Aorta (tissue), 5 donors: ENCODE measurements at regions not wholly inside any gene's neighbourhood (a gene's known extent, or its start where the extent isn't known, plus 50 kb on each side); places are given as distances from the start of the nearest gene placed in this dataset.
"Not testable (repeated sequence)": the region's sequence is repeated elsewhere in the genome, so short reads cannot be mapped to it uniquely, and the experiment has no call there.

Experiments used
- ATAC-seq: fragments of 200-7000 bp; cut with Tn5 transposase; one replicate; pipeline ENCODE4 v1.9.1; 2022; ENCODE audit warnings: moderate library complexity; ENCODE audit not compliant: low FRiP score
- DNase-seq, 2 donors: peaks; one replicate each; pipeline ENCODE4 v3.0.0-alpha.2; 2020
- H3K27ac ChIP-seq, 2 donors: one replicate each; pipeline ENCODE4 v1.5.1; 2013; ENCODE audit warnings: low read length in 2 of 2, mild to moderate bottlenecking in 2 of 2, moderate library complexity in 2 of 2, control low read depth in 1 of 2, inconsistent platforms in 1 of 2, low read depth in 1 of 2
- H3K27me3 ChIP-seq, 2 donors: one replicate each; pipeline ENCODE4 v1.6.1; 2013; ENCODE audit warnings: control low read depth in 1 of 2, low read length in 1 of 2, mild to moderate bottlenecking in 1 of 2, moderate library complexity in 1 of 2; ENCODE audit not compliant: insufficient read depth in 2 of 2, control insufficient read depth in 1 of 2
- H3K36me3 ChIP-seq, 2 donors: one replicate each; pipeline ENCODE4 v1.6.1; 2013; ENCODE audit warnings: control low read depth in 1 of 2, low read length in 1 of 2, mild to moderate bottlenecking in 1 of 2; ENCODE audit not compliant: insufficient read depth in 2 of 2, control insufficient read depth in 1 of 2
- H3K4me1 ChIP-seq, 2 donors: one replicate each; pipeline ENCODE4 v1.6.1; 2013; ENCODE audit warnings: low read length in 2 of 2, control low read depth in 1 of 2, mild to moderate bottlenecking in 1 of 2, moderate library complexity in 1 of 2; ENCODE audit not compliant: insufficient read depth in 2 of 2, control insufficient read depth in 1 of 2
- H3K4me3 ChIP-seq, 2 donors: one replicate each; pipeline ENCODE4 v1.5.1; 2013; ENCODE audit warnings: low read length in 2 of 2, control low read depth in 1 of 2, mild to moderate bottlenecking in 1 of 2
- H3K9me3 ChIP-seq: one replicate; pipeline ENCODE4 v1.6.1; 2013; ENCODE audit warnings: mild to moderate bottlenecking, low read length; ENCODE audit not compliant: control insufficient read depth
- WGBS, 2 donors: extraction: QIAGEN DNeasy Blood & Tissue Kit; methylation state at CpG; one replicate each; pipeline ENCODE4 v1.1.7; 2013; 5-methylcytosine and 5-hydroxymethylcytosine counted together
- intact Hi-C, 2 donors: fragments of 100-400 bp; cut with DNase I; formaldehyde crosslinking; loops; one replicate each; pipeline versions ENCODE4 v1.14.2 to v1.15.0; 2022
- donor health status: healthy with polysubstance abuse.
- donor health status: Bipolar disorder and iron deficiency.
- donor health status: DM: no; HTN: no; CAD: no.
- donor health status: DM: no; HTN: no; CAD: no.
- donor health status: DM: yes; HTN: yes; CAD: no.

DNA sequence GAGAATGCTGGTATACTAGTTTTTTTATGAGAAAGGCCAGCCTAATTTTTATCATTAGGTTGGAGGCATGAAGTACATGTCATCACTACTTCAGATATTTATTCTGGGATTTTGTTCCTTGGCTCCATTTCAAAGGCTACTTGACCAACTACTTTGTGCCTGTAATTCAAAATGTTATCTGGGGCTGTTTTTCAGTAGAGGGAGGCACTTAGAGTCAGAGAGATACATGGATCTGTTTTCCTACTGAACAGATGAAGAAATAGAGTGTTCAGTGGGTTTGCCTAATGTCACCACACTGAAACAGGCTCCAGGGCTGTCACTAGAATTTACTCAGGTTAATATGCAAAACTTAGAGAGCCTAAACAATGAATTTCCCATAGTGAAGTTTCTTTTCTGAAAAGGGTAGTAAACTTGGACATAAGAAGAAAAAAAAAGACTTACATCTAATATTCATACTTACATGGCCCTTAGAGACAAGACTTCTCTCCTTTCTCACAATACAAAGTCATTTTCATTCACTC lies 127.3 kb upstream of the ITGB1 start:
- no peaks in the 10 kb centered on the region for H3K4me1 ChIP-seq
- intact Hi-C loops = no loop called here
- no peak overlapping the region for H3K4me3 ChIP-seq
- DNase-seq (no peak), ATAC-seq (no peak)
- H3K36me3 ChIP-seq = no peaks in the 10 kb centered on the region
- H3K27ac ChIP-seq = no peak overlapping the region
- no peaks in the 10 kb centered on the region for H3K27me3 ChIP-seq
- H3K9me3 ChIP-seq = peaks cover 1% of the 10 kb centered on the region

DNA sequence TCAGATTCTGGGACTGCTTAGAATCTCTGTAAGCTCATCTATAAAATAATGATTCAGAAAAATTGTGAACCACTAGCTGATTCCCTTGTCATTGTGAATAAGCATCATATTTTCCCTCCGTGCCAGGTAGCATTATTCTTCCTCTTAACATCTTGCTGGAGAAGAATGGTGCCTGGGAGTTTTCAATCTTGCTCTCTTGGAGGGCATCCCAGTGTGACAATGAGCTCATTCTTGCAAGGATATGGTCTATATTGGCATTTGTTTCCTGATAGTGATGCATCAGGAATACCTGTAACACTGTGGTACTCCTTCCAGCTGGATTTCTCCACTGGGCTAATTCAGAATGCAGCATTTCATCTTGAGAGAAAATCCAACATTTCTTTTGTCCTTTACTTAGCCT lies 126.4 kb upstream of the ITGB1 start:
- Histone ChIP-seq H3K4me1 (no peaks in the 10 kb centered on the region), H3K36me3 (no peaks in the 10 kb centered on the region), H3K27ac (no peak overlapping the region), H3K27me3 (no peaks in the 10 kb centered on the region), H3K4me3 (no peak overlapping the region), H3K9me3 (peaks cover under 1% of the 10 kb centered on the region)
- intact Hi-C loops = no loop called here
- WGBS, 2 donors = 91 to 95% methylated on average over 1 of the region's 1 CpG
- ATAC-seq = no peak
- no peak for DNase-seq

DNA sequence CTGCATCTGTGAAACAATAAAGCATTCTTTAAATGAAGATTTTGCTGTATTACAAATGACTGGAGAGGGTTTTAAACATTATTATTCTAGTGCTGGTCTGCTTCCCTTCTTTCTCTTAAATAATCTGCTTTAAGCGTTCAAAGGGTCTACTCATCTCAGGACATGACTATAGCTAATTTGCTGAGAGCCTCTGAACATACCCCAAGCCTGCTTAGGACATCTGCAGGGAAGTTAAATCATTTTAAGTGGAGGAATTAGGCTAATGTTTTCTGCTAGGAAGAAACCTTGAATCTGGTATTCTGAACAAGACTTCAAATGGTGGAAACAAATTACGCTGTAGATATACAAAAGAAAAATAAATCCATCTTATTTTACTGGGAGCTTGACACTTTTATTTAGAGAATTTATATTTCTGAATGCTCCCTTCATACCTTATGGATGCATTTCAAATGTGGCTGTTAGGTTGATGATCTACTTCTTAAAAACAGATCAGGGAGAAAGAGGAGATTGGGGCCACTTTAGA lies 124.4 kb upstream of the ITGB1 start:
- 82 to 83% methylated on average over 2 of the region's 2 CpGs for WGBS, 2 donors
- no peaks in the 10 kb centered on the region for H3K4me1 ChIP-seq
- intact Hi-C loops = no loop called here

DNA sequence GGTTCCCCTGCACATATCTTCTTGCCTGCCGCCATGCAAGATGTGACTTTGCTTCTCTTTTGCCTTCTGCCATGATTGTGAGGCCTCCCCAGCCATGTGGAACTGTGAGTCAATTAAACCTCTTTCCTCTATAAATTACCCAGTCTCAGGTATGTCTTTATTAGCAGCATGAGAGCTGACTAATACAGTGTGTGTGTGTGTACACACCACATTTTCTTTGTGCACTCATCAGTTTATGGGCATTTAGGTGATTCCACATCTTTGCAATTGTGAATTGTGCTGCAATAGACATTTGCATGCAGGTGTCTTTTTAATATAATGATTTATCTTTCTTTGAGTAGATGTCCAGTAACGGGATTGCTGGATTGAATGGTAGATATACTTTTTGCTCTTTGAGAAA lies 122.4 kb upstream of the ITGB1 start:
- intact Hi-C loops, ATAC-seq, H3K27ac ChIP-seq, H3K36me3 ChIP-seq, H3K4me1 ChIP-seq, H3K9me3 ChIP-seq, DNase-seq, H3K4me3 ChIP-seq, H3K27me3 ChIP-seq: not testable (repeated sequence)
- whole genome bisulfite sequencing, 2 donors = 55 to 96% methylated on average over 2 of the region's 2 CpGs

More for the DNA sequence above, 124.4 kb upstream of the ITGB1 start:
- H3K27ac ChIP-seq = no peak overlapping the region
- DNase-seq (no peak), ATAC-seq (no peak)
- H3K36me3 ChIP-seq = no peaks in the 10 kb centered on the region
- no peaks in the 10 kb centered on the region for H3K9me3 ChIP-seq
- H3K27me3 ChIP-seq = peaks cover 0 to 1% of the 10 kb centered on the region in 2 donors
- no peak overlapping the region for H3K4me3 ChIP-seq

DNA sequence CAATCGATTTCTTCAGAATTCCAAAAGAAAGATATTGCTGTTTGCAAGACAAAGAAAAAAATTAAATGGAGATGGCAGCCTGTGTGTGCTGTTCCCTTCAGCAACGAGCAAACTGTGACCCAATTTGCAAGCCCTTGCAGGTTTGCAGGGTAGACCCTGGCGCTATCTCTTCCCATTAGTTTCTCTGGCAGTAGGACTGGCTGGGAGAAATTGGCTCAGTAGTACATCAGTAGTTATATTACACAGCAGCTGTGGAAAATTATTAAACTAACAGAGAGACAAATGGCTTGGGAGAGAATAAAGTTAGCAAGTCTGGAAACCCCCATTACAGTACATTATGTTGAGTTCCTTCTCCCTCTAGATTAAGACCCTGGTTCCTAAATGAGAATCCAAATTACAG lies 116.4 kb upstream of the ITGB1 start:
- WGBS, 2 donors = 64 to 69% methylated on average over 3 of the region's 3 CpGs

DNA sequence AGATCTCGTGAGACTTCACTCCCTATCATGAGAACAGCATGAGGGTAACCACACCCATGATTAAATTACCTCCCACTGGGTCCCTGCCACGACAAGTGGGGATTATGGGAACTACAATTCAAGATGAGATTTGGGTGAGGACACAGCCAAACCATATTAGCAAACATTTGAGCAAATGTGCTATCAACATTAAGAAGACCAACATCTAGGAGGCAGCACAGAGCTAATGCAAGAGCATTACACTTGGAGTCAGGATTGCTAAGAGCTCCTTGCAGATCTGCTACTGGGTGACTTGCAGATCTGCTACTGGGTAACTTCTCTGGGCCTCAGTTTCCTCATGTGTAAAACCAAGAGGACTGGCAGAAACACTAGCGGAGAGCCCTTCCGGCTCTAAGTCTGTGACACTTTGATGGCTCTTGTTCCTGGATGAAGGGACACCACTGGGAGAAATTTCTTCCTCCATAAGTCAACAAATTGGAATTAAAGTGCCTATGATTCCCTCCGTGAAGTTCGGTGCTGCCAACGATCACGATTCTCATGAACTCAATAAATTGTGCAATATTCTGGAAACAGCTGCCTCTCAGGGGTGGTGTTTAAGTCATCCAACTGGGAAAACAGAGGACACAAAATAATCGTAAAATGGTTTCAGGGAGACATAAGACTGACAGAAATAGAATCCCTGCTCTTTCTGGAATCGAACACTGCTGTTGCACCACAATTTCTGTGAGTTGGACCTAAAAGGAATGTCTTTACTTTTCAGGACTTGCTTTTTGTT lies 115.8 kb upstream of the ITGB1 start:
- no peak overlapping the region for H3K27ac ChIP-seq
- 77% methylated on average over 10 of the region's 10 CpGs for WGBS, 2 donors
- H3K4me1 ChIP-seq = no peaks in the 10 kb centered on the region
- intact Hi-C loops = no loop called here
- H3K27me3 ChIP-seq = peaks cover 0 to 2% of the 10 kb centered on the region in 2 donors
- peak; percentile 42 for ATAC-seq
- DNase-seq = no peak
- no peak overlapping the region for H3K4me3 ChIP-seq
- no peaks in the 10 kb centered on the region for H3K9me3 ChIP-seq
- no peaks in the 10 kb centered on the region for H3K36me3 ChIP-seq

More for the DNA sequence above, 116.4 kb upstream of the ITGB1 start:
- H3K4me1 ChIP-seq = no peaks in the 10 kb centered on the region
- intact Hi-C loops = no loop called here
- no peaks in the 10 kb centered on the region for H3K36me3 ChIP-seq
- ATAC-seq (no peak), DNase-seq (no peak)
- no peak overlapping the region for H3K27ac ChIP-seq
- H3K4me3 ChIP-seq = no peak overlapping the region
- H3K27me3 ChIP-seq = peaks cover 0 to 2% of the 10 kb centered on the region in 2 donors
- no peaks in the 10 kb centered on the region for H3K9me3 ChIP-seq

DNA sequence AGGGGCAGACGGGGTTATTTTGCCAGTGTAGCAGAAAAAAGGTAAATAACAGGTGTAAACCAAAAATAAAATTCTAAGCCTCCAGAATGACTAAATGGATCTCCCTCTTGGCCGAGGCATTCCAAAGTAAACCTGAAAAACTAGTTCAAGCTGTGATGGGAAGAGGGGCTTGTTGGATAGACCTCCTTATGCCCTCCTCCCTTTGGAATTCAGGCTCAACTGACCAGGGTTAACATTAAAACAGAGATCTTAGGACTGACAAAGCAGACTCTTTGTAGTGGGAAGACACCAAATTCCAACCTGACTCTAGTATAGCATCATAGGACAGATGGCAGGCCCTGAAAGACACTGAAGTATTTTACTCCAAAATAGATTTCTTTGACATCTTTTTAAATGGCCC lies 113.8 kb upstream of the ITGB1 start:
- no peaks in the 10 kb centered on the region for H3K36me3 ChIP-seq
- no peaks in the 10 kb centered on the region for H3K27me3 ChIP-seq
- H3K27ac ChIP-seq = no peak overlapping the region
- 78% methylated on average over 2 of the region's 2 CpGs for WGBS, 2 donors
- intact Hi-C loops = no loop called here
- no peak for DNase-seq
- H3K9me3 ChIP-seq = no peaks in the 10 kb centered on the region
- no peak overlapping the region for H3K4me3 ChIP-seq
- ATAC-seq = no peak
- H3K4me1 ChIP-seq = peaks cover 0 to 4% of the 10 kb centered on the region in 2 donors

DNA sequence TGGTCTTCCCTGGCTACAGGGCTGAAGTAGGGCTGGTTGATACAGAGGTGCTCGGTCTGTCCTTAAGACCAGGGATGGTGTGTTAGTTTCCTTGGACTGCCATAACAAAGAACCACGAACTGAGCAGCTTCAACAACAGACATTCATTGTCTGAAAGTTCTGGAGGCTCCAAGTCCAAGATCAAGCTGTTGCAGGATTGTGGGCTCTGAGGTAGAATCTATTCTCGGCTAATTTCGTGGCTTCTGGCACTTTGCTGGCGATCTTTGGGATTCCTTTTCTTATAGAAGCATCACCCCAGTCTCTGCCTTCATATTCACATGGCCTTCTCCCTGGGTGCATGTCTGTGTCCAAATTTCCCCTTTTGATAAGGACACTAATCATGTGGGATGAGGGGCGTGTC lies 112.1 kb upstream of the ITGB1 start:
- intact Hi-C loops = no loop called here
- ATAC-seq = no peak
- Histone ChIP-seq H3K9me3 (no peaks in the 10 kb centered on the region), H3K4me3 (no peak overlapping the region), H3K27me3 (no peaks in the 10 kb centered on the region), H3K4me1 (peaks cover 0 to 5% of the 10 kb centered on the region in 2 donors), H3K27ac (no peak overlapping the region), H3K36me3 (no peaks in the 10 kb centered on the region)
- no peak for DNase-seq
- 95 to 96% methylated on average over 6 of the region's 6 CpGs for WGBS, 2 donors

DNA sequence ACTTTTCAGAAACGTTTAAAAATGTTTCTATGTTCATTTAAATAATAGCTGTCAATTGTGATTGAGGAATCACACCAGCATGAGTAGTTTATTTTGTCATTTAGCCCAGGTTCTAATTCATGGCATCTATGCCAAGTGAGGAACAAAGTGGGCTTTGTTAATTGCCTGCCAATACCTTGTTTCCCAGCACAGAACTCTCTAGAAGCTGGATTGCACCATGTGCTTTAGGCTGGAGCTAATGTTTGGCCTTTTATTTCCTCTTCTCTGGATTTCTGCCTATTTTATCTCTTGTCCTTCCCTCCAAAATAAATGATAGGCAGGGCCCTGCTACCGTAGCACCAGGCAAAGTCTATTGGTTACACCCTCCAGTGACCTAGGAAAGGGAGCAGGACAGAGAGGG lies 109.9 kb upstream of the ITGB1 start:
- no peak for ATAC-seq
- Histone ChIP-seq H3K36me3 (no peaks in the 10 kb centered on the region), H3K4me3 (no peak overlapping the region), H3K27ac (no peak overlapping the region), H3K27me3 (no peaks in the 10 kb centered on the region), H3K4me1 (peaks cover 0 to 5% of the 10 kb centered on the region in 2 donors), H3K9me3 (no peaks in the 10 kb centered on the region)
- intact Hi-C loops = no loop called here
- WGBS, 2 donors = 26 to 43% methylated on average over 2 of the region's 2 CpGs
- no peak for DNase-seq
